ENCODE measurements at regions not wholly inside any gene's neighbourhood (a gene's known extent, or its start where the extent isn't known, plus 50 kb on each side); places are given as distances from the start of the nearest gene placed in this dataset.

DNA sequence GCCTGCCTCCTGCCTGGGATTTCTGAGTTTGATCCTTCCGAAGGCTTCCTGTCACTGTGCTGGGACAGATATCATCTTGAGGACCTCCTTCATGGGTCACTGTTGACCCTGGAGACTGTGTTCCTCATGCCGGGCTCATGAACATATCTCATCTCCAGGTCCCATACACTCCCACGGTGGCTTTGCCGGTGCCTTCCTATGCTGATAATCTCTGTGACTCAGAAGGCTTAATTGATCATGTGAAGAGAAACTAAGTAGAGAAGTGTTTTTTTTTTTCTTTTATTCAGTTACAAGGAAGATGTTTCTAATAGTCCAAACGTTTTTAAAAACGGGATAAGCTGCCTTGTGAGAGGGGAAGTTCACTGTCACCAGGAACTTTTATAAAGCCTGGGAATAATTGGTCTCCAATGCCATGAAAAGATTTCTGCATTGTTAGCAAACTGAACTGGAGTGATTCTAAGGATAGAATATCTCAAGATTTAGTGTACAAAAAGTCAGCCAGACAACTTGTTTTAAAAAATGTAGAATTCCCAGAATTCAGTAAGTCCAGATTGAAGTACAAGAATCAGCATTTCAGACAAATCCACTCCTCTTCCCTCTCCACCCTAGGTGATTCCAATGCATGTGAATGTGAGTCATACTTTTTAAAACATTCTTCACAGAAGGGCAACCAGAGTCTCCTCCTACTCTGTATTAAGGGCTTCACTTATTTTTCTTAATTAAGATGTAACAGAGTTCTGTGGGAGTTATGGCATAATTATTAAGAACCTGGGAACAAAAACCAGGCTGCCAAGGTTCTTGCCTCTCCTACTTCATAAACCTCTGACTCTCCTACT lies 139.8 kb upstream of the LGR5 start:
- no peak overlapping the region for H3K27ac ChIP-seq (ENCODE audit: low read depth, low read length)
- TF ChIP-seq MAX (IDR thresholded peaks at IDR 0.05) (no peak), SRF (IDR thresholded peaks at IDR 0.05; ENCODE audit: low read depth) (no peak), JUND (IDR thresholded peaks at IDR 0.05) (no peak), EGR1 (IDR thresholded peaks at IDR 0.05; ENCODE audit: low read depth) (no peak), POLR2AphosphoS5 (IDR thresholded peaks at IDR 0.05; ENCODE audit: low read depth, low read length) (no peak), FOSL1 (IDR thresholded peaks at IDR 0.05; ENCODE audit: low read depth) (no peak), POLR2A (IDR thresholded peaks at IDR 0.05; ENCODE audit: borderline replicate concordance, extremely low read depth, insufficient read depth, insufficient read length) (no peak), ZFX (IDR thresholded peaks at IDR 0.05) (no peak)
- TF ChIP-seq, protein P1, sequence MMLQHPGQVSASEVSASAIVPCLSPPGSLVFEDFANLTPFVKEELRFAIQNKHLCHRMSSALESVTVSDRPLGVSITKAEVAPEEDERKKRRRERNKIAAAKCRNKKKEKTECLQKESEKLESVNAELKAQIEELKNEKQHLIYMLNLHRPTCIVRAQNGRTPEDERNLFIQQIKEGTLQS (IDR thresholded peaks at IDR 0.05), result no peak
- H2AFZ ChIP-seq (ENCODE audit: low read depth, low read length, poor library complexity, severe bottlenecking), result no peak overlapping the region
- H3K9me2 ChIP-seq (ENCODE audit: insufficient read depth), result no peaks in the 10 kb centered on the region
- BruUV-seq (replicated peaks), result no TSS peak
- no peak overlapping the region for H3K9ac ChIP-seq (ENCODE audit: low read length)
- CTCF ChIA-PET, result no interaction called here
- H3K4me2 ChIP-seq (ENCODE audit: low read length), result 0 out of 2 replicates have a peak overlapping the region, but pooled peaks have one; percentile 6
- POLR2A ChIA-PET, result no interaction called here
- no peaks in the 10 kb centered on the region for H3K9me3 ChIP-seq (ENCODE audit: control insufficient read depth in 1 of 2, insufficient read depth in 1 of 2, low read depth in 1 of 2, low read length in 2 of 2)
- RAD21 ChIA-PET (ENCODE audit: low non-redundant PET in 1 of 2, low total read pairs in 2 of 2, uncharacterized antibody in 2 of 2, unreplicated experiment in 2 of 2), result no interaction called here
- no peaks in the 10 kb centered on the region for H4K20me1 ChIP-seq (ENCODE audit: insufficient read depth)
- H3K4me3 ChIP-seq (replicated peaks in 1 of 2; ENCODE audit: low read depth in 1 of 2, low read length in 2 of 2), result no peak overlapping the region
- DNase-seq (ENCODE audit: low read depth, low spot score), result no peak
- no peaks in the 10 kb centered on the region for H3K79me2 ChIP-seq (ENCODE audit: insufficient read depth, low read length)
- H3K4me1 ChIP-seq (ENCODE audit: control insufficient read depth in 1 of 2, insufficient read depth in 2 of 2, low read length in 2 of 2), result peaks cover 0 to 18% of the 10 kb centered on the region in 2 experiments; a peak in 2 of 4 replicates
- intact Hi-C loops (cut with micrococcal nuclease), result no loop called here
- ATAC-seq, result no peak
- no peaks in the 10 kb centered on the region for H3K27me3 ChIP-seq (ENCODE audit: insufficient read depth, low read length)
- no peaks in the 10 kb centered on the region for H3K36me3 ChIP-seq (ENCODE audit: control insufficient read depth in 1 of 2, insufficient read depth in 2 of 2, low read length in 2 of 2)

GRCh38 chr12:71297930-71298329 lies 140.1 kb upstream of the TSPAN8 start:
- BruUV-seq (replicated peaks), result no TSS peak
- no peak overlapping the region for H3K27ac ChIP-seq (ENCODE audit: low read depth, low read length)
- no peaks in the 10 kb centered on the region for H3K9me2 ChIP-seq (ENCODE audit: insufficient read depth)
- H3K4me1 ChIP-seq (ENCODE audit: control insufficient read depth in 1 of 2, insufficient read depth in 2 of 2, low read length in 2 of 2), result peaks cover 0 to 10% of the 10 kb centered on the region in 2 experiments; a peak in 1 of 4 replicates
- no peak overlapping the region for H3K4me2 ChIP-seq (ENCODE audit: low read length)
- H3K36me3 ChIP-seq (ENCODE audit: control insufficient read depth in 1 of 2, insufficient read depth in 2 of 2, low read length in 2 of 2), result no peaks in the 10 kb centered on the region
- no peaks in the 10 kb centered on the region for H3K27me3 ChIP-seq (ENCODE audit: insufficient read depth, low read length)
- intact Hi-C loops (cut with micrococcal nuclease), result no loop called here
- ChIA-PET RAD21 (ENCODE audit: low non-redundant PET in 1 of 2, low total read pairs in 2 of 2, uncharacterized antibody in 2 of 2, unreplicated experiment in 2 of 2) (no interaction called here), CTCF (no interaction called here), POLR2A (no interaction called here)
- H3K4me3 ChIP-seq (replicated peaks in 1 of 2; ENCODE audit: low read depth in 1 of 2, low read length in 2 of 2), result no peak overlapping the region
- no peak for ATAC-seq
- no peaks in the 10 kb centered on the region for H3K79me2 ChIP-seq (ENCODE audit: insufficient read depth, low read length)
- DNase-seq (ENCODE audit: low read depth, low spot score), result no peak
- no peaks in the 10 kb centered on the region for H4K20me1 ChIP-seq (ENCODE audit: insufficient read depth)
- no peaks in the 10 kb centered on the region for H3K9me3 ChIP-seq (ENCODE audit: control insufficient read depth in 1 of 2, insufficient read depth in 1 of 2, low read depth in 1 of 2, low read length in 2 of 2)
- no peak overlapping the region for H3K9ac ChIP-seq (ENCODE audit: low read length)
- TF ChIP-seq JUND (IDR thresholded peaks at IDR 0.05) (no peak), EZH2 (IDR thresholded peaks at IDR 0.05) (no peak), ZFX (IDR thresholded peaks at IDR 0.05) (no peak), POLR2A (IDR thresholded peaks at IDR 0.05; ENCODE audit: borderline replicate concordance, extremely low read depth, insufficient read depth, insufficient read length) (no peak), EZH2phosphoT487 (IDR thresholded peaks at IDR 0.05; ENCODE audit: borderline replicate concordance) (no peak)
- TF ChIP-seq, protein P1 (IDR thresholded peaks at IDR 0.05), result no peak
- H2AFZ ChIP-seq (ENCODE audit: low read depth, low read length, poor library complexity, severe bottlenecking), result no peak overlapping the region

All from HCT116 (cell line).